KMS-11 (cell line): ENCODE measurements at regions not wholly inside any gene's neighbourhood (a gene's known extent, or its start where the extent isn't known, plus 50 kb on each side); places are given as distances from the start of the nearest gene placed in this dataset.

Experiments used
- H2AFZ ChIP-seq: fragments of 200-600 bp; sonication (generic); 2 replicates; pipeline ENCODE4 v1.6.1; 2016; ENCODE audit warnings: antibody characterized with exemption, mixed run types, low read depth
- H3K27ac ChIP-seq: fragments of 200-600 bp; sonication (generic); 2 replicates; pipeline ENCODE4 v1.6.1; 2016; ENCODE audit warnings: mild to moderate bottlenecking, mixed run types
- H3K27me3 ChIP-seq: fragments of 200-600 bp; sonication (generic); 2 replicates; pipeline ENCODE4 v1.6.1; 2017; ENCODE audit warnings: mild to moderate bottlenecking, low read depth, mixed run types, moderate library complexity; ENCODE audit not compliant: insufficient read depth
- H3K36me3 ChIP-seq: fragments of 200-600 bp; sonication (generic); 2 replicates; pipeline ENCODE4 v1.6.1; 2017; ENCODE audit warnings: mild to moderate bottlenecking, mixed run types; ENCODE audit not compliant: insufficient read depth
- H3K4me1 ChIP-seq: fragments of 200-600 bp; sonication (generic); 2 replicates; pipeline ENCODE4 v1.6.1; 2016; ENCODE audit warnings: mild to moderate bottlenecking, low read depth, mixed run types; ENCODE audit not compliant: poor library complexity, severe bottlenecking
- H3K4me2 ChIP-seq: fragments of 200-600 bp; sonication (generic); 2 replicates; pipeline ENCODE4 v1.7.0; 2016; ENCODE audit warnings: mild to moderate bottlenecking, mixed run types
- H3K4me3 ChIP-seq: fragments of 200-600 bp; sonication (generic); IDR thresholded peaks from 2 replicates; pipeline ENCODE4 v1.6.1; 2017; ENCODE audit warnings: low read depth, low read length, mixed read lengths; ENCODE audit not compliant: insufficient read depth
- H3K79me2 ChIP-seq: fragments of 200-600 bp; sonication (generic); 2 replicates; pipeline ENCODE4 v1.6.1; 2016; ENCODE audit warnings: low read depth, mixed run types; ENCODE audit not compliant: insufficient read depth
- H3K9ac ChIP-seq: fragments of 200-600 bp; sonication (generic); 2 replicates; pipeline ENCODE4 v1.6.1; 2016; ENCODE audit warnings: mild to moderate bottlenecking, mixed run types
- H4K20me1 ChIP-seq: fragments of 200-600 bp; sonication (generic); 2 replicates; pipeline ENCODE4 v1.6.1; 2016; ENCODE audit warnings: mild to moderate bottlenecking, mixed run types; ENCODE audit not compliant: insufficient read depth
- TF ChIP-seq, protein P1 (sequence below): fragments of 200-600 bp; sonication (generic); conservative IDR thresholded peaks from 2 replicates; pipeline ENCODE4 v1.6.1; 2017; ENCODE audit warnings: low read depth, mild to moderate bottlenecking, antibody characterized with exemption, low read length, moderate library complexity, mixed read lengths

- Histone ChIP-seq H4K20me1 (no peaks in the 10 kb centered on the region), H3K27me3 (no peaks in the 10 kb centered on the region), H3K4me2 (no peak overlapping the region), H3K79me2 (no peaks in the 10 kb centered on the region), H2AFZ (no peak overlapping the region), H3K4me3 (no peak overlapping the region), H3K36me3 (no peaks in the 10 kb centered on the region), H3K9ac (no peak overlapping the region), H3K4me1 (no peaks in the 10 kb centered on the region), H3K27ac (no peak overlapping the region)
- TF ChIP-seq, protein P1, sequence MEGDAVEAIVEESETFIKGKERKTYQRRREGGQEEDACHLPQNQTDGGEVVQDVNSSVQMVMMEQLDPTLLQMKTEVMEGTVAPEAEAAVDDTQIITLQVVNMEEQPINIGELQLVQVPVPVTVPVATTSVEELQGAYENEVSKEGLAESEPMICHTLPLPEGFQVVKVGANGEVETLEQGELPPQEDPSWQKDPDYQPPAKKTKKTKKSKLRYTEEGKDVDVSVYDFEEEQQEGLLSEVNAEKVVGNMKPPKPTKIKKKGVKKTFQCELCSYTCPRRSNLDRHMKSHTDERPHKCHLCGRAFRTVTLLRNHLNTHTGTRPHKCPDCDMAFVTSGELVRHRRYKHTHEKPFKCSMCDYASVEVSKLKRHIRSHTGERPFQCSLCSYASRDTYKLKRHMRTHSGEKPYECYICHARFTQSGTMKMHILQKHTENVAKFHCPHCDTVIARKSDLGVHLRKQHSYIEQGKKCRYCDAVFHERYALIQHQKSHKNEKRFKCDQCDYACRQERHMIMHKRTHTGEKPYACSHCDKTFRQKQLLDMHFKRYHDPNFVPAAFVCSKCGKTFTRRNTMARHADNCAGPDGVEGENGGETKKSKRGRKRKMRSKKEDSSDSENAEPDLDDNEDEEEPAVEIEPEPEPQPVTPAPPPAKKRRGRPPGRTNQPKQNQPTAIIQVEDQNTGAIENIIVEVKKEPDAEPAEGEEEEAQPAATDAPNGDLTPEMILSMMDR: no peak
These were observed 354.5 kb upstream of the SOX14 start for GRCh38 chr3:137409584-137409983.

DNA sequence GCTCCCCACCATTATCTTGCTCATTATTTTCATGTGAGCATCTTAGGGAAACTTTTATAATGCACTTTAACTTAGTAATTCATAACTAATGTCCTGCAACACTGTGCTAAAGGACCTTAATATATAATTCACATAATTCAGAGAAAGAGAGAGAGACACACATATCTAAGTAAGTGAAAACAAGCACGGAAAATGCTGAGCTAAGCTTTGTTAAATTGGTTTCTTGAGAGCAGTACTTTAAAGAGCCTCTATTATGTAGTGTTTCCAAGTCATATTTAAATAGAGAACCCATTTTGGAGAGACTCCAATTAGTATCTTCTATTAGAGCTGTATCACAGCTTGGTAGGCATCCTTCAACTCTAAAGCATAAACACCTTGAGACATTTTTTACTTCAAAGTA lies 354.1 kb upstream of the SOX14 start:
- H3K27ac ChIP-seq: no peak overlapping the region
- no peaks in the 10 kb centered on the region for H3K79me2 ChIP-seq
- H2AFZ ChIP-seq: no peak overlapping the region
- H3K27me3 ChIP-seq: no peaks in the 10 kb centered on the region
- H3K36me3 ChIP-seq: no peaks in the 10 kb centered on the region
- no peaks in the 10 kb centered on the region for H4K20me1 ChIP-seq
- TF ChIP-seq, protein P1: no peak
- no peaks in the 10 kb centered on the region for H3K4me1 ChIP-seq
- no peak overlapping the region for H3K4me2 ChIP-seq
- no peak overlapping the region for H3K4me3 ChIP-seq
- H3K9ac ChIP-seq: no peak overlapping the region

- Histone ChIP-seq H2AFZ (no peak overlapping the region), H3K4me1 (no peaks in the 10 kb centered on the region), H3K4me2 (no peak overlapping the region), H3K4me3 (no peak overlapping the region), H3K36me3 (no peaks in the 10 kb centered on the region; the same call in 1 of the 2 replicates), H3K79me2 (no peaks in the 10 kb centered on the region), H3K27me3 (no peaks in the 10 kb centered on the region), H3K27ac (no peak overlapping the region), H4K20me1 (no peaks in the 10 kb centered on the region), H3K9ac (no peak overlapping the region)
- TF ChIP-seq, protein P1: no peak
These were observed 343.7 kb upstream of the SOX14 start for GRCh38 chr3:137420198-137420995.

DNA sequence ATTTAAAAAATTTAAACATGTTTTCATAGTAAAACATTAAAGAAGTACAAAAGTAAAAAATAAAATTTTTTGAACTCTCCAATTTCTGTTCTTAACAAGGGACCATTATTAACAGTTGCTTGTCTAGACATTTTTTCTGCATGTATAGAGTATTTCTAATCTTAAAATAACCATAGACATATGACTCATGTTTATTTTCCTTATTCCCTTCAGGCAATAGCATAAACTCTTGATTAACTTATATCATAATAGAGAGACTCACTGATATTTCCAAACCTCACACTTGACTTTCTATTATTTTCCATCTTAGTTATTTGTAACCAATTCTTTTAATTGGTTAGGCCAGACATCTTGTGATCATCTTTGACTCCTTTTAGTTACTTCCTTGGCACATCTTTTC lies 325.6 kb upstream of the SOX14 start:
- no peak overlapping the region for H2AFZ ChIP-seq
- no peak overlapping the region for H3K4me3 ChIP-seq
- no peak overlapping the region for H3K4me2 ChIP-seq
- no peak overlapping the region for H3K9ac ChIP-seq
- no peaks in the 10 kb centered on the region for H3K79me2 ChIP-seq
- TF ChIP-seq, protein P1: no peak
- H3K36me3 ChIP-seq: no peaks in the 10 kb centered on the region
- no peaks in the 10 kb centered on the region for H4K20me1 ChIP-seq
- H3K27me3 ChIP-seq: no peaks in the 10 kb centered on the region
- no peaks in the 10 kb centered on the region for H3K4me1 ChIP-seq
- no peak overlapping the region for H3K27ac ChIP-seq
